GM12865 (cell line): ENCODE measurements at regions not wholly inside any gene's neighbourhood (a gene's known extent, or its start where the extent isn't known, plus 50 kb on each side); places are given as distances from the start of the nearest gene placed in this dataset.
"Not testable (repeated sequence)": the region's sequence is repeated elsewhere in the genome, so short reads cannot be mapped to it uniquely, and the experiment has no call there.

Experiments
- DNase-seq: peaks from one replicate; pipeline ENCODE4 v3.0.0; 2010; ENCODE audit warnings: low read depth
- H3K4me3 ChIP-seq: 2 replicates; pipeline ENCODE4 v1.5.1; 2011; ENCODE audit warnings: mild to moderate bottlenecking, low read depth, low read length, control low read depth
- TF ChIP-seq, protein P1 (sequence below): IDR thresholded peaks from 2 replicates; pipeline ENCODE4 v1.5.1; 2011; ENCODE audit warnings: low read length, control low read depth, low read depth, inconsistent platforms; ENCODE audit not compliant: insufficient read depth; ENCODE audit errors: missing control alignments

GRCh38 chr10:62590306-62590705 is 214.2 kb upstream of the ADO start:
- TF ChIP-seq, protein P1, sequence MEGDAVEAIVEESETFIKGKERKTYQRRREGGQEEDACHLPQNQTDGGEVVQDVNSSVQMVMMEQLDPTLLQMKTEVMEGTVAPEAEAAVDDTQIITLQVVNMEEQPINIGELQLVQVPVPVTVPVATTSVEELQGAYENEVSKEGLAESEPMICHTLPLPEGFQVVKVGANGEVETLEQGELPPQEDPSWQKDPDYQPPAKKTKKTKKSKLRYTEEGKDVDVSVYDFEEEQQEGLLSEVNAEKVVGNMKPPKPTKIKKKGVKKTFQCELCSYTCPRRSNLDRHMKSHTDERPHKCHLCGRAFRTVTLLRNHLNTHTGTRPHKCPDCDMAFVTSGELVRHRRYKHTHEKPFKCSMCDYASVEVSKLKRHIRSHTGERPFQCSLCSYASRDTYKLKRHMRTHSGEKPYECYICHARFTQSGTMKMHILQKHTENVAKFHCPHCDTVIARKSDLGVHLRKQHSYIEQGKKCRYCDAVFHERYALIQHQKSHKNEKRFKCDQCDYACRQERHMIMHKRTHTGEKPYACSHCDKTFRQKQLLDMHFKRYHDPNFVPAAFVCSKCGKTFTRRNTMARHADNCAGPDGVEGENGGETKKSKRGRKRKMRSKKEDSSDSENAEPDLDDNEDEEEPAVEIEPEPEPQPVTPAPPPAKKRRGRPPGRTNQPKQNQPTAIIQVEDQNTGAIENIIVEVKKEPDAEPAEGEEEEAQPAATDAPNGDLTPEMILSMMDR, result no peak
- no peak overlapping the region for H3K4me3 ChIP-seq
- no peak for DNase-seq

GRCh38 chr10:62594093-62594520 is 210.4 kb upstream of the ADO start:
- peak; percentile 70 for DNase-seq
- TF ChIP-seq, protein P1, result peak; percentile 90
- H3K4me3 ChIP-seq, result no peak overlapping the region

GRCh38 chr10:62597226-62597625 is 207.3 kb upstream of the ADO start:
- no peak for DNase-seq
- no peak overlapping the region for H3K4me3 ChIP-seq
- TF ChIP-seq, protein P1, result no peak

- DNase-seq, result peak; percentile 21
- no peak overlapping the region for H3K4me3 ChIP-seq
- TF ChIP-seq, protein P1, result no peak
Observed at GRCh38 chr10:62599161-62599560, 205.4 kb upstream of the ADO start.

GRCh38 chr10:62606551-62606950 is 198.0 kb upstream of the ADO start:
- H3K4me3 ChIP-seq, DNase-seq: not testable (repeated sequence)

DNA sequence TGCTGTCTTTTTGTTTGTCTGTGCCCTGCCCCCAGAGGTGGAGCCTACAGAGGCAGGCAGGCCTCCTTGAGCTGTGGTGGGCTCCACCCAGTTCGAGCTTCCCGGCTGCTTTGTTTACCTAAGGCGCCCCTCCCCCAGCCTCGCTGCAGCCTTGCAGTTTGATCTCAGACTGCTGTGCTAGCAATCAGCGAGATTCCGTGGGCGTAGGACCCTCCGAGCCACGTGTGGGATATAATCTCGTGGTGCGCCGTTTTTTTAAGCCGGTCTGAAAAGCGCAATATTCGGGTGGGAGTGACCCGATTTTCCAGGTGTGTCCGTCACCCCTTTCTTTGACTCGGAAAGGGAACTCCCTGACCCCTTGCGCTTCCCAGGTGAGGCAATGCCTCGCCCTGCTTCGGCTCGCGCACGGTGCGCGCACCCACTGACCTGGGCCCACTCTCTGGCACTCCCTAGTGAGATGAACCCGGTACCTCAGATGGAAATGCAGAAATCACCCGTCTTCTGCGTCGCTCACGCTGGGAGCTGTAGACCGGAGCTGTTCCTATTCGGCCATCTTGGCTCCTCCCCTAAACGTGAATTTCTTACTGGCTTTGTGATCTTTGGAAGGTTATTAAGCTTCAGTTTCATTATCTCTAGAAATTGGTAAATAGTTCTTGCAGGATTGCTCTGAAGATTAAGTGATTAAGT is 196.2 kb upstream of the ADO start:
- not testable (repeated sequence) for DNase-seq

GRCh38 chr10:62610649-62611229 is 193.8 kb upstream of the ADO start:
- H3K4me3 ChIP-seq, result no peak overlapping the region
- TF ChIP-seq, protein P1, result peak; percentile 94
- peak; percentile 90 for DNase-seq

More for the DNA sequence above, 196.2 kb upstream of the ADO start:
- H3K4me3 ChIP-seq, result not testable (repeated sequence)

GRCh38 chr10:62613424-62613823 is 191.1 kb upstream of the ADO start:
- no peak overlapping the region for H3K4me3 ChIP-seq
- DNase-seq, result peak; percentile 23
- TF ChIP-seq, protein P1, result no peak
